ENCODE measurements at regions not wholly inside any gene's neighbourhood (a gene's known extent, or its start where the extent isn't known, plus 50 kb on each side); places are given as distances from the start of the nearest gene placed in this dataset.

DNA sequence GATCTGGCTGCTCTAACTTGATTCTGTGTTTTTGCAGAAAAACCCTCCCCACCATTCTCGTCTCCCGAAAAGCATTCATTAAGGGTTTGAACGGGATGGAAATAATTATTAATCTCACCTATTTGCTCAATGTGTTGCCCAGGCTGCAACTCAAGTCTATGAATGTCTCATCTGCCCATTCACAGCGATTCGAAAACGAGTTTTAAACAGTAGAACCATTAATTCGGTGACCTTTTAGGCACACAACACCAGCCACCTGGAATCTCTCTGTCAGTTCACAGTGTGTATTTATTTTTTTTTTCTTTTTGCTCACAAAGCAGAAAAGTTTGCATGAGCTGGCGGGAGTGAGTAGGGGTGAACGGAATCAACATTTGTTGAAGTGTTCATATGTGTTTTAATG lies 764.7 kb upstream of the TPTE start:
- no TSS peak for BruUV-seq (replicated peaks)
- under 1% methylated on average over 9 of the region's 9 CpGs for WGBS (ENCODE audit: insufficient coverage, low coverage, missing lambda C conversion rate)
- TF ChIP-seq ZNF354B (CRISPR knock-in tag; IDR thresholded peaks at IDR 0.05) (no peak), MTA1 (IDR thresholded peaks at IDR 0.05; ENCODE audit: borderline replicate concordance) (no peak), NCOA4 (IDR thresholded peaks at IDR 0.05; ENCODE audit: partially characterized antibody) (no peak), GATAD2B (IDR thresholded peaks at IDR 0.05; ENCODE audit: borderline replicate concordance) (no peak), ELF4 (CRISPR knock-in tag; IDR thresholded peaks at IDR 0.05) (no peak), PHF21A (IDR thresholded peaks at IDR 0.05; ENCODE audit: borderline replicate concordance, low read depth) (no peak)
- TF ChIP-seq, protein P1, sequence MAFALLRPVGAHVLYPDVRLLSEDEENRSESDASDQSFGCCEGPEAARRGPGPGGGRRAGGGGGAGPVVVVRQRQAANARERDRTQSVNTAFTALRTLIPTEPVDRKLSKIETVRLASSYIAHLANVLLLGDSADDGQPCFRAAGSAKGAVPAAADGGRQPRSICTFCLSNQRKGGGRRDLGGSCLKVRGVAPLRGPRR (CRISPR knock-in tag; IDR thresholded peaks at IDR 0.05) = no peak
- TF ChIP-seq, protein P2, sequence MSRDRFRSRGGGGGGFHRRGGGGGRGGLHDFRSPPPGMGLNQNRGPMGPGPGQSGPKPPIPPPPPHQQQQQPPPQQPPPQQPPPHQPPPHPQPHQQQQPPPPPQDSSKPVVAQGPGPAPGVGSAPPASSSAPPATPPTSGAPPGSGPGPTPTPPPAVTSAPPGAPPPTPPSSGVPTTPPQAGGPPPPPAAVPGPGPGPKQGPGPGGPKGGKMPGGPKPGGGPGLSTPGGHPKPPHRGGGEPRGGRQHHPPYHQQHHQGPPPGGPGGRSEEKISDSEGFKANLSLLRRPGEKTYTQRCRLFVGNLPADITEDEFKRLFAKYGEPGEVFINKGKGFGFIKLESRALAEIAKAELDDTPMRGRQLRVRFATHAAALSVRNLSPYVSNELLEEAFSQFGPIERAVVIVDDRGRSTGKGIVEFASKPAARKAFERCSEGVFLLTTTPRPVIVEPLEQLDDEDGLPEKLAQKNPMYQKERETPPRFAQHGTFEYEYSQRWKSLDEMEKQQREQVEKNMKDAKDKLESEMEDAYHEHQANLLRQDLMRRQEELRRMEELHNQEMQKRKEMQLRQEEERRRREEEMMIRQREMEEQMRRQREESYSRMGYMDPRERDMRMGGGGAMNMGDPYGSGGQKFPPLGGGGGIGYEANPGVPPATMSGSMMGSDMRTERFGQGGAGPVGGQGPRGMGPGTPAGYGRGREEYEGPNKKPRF (IDR thresholded peaks at IDR 0.05; ENCODE audit: low read depth, low read length) = no peak
- TF ChIP-seq, protein P3, sequence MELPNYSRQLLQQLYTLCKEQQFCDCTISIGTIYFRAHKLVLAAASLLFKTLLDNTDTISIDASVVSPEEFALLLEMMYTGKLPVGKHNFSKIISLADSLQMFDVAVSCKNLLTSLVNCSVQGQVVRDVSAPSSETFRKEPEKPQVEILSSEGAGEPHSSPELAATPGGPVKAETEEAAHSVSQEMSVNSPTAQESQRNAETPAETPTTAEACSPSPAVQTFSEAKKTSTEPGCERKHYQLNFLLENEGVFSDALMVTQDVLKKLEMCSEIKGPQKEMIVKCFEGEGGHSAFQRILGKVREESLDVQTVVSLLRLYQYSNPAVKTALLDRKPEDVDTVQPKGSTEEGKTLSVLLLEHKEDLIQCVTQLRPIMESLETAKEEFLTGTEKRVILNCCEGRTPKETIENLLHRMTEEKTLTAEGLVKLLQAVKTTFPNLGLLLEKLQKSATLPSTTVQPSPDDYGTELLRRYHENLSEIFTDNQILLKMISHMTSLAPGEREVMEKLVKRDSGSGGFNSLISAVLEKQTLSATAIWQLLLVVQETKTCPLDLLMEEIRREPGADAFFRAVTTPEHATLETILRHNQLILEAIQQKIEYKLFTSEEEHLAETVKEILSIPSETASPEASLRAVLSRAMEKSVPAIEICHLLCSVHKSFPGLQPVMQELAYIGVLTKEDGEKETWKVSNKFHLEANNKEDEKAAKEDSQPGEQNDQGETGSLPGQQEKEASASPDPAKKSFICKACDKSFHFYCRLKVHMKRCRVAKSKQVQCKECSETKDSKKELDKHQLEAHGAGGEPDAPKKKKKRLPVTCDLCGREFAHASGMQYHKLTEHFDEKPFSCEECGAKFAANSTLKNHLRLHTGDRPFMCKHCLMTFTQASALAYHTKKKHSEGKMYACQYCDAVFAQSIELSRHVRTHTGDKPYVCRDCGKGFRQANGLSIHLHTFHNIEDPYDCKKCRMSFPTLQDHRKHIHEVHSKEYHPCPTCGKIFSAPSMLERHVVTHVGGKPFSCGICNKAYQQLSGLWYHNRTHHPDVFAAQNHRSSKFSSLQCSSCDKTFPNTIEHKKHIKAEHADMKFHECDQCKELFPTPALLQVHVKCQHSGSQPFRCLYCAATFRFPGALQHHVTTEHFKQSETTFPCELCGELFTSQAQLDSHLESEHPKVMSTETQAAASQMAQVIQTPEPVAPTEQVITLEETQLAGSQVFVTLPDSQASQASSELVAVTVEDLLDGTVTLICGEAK (IDR thresholded peaks at IDR 0.05) = no peak
- TF ChIP-seq, protein P3 (CRISPR knock-in tag; IDR thresholded peaks at IDR 0.05) = no peak

More for the DNA sequence above, 764.7 kb upstream of the TPTE start:
- no peak overlapping the region for H3K4me2 ChIP-seq (ENCODE audit: insufficient read depth, low read length)
- H3K36me3 ChIP-seq (ENCODE audit: control insufficient read depth, insufficient read depth, low read length) = no peaks in the 10 kb centered on the region
- no peak for DNase-seq (ENCODE audit: extremely low read depth in 1 of 4, low spot score in 3 of 4)
- peaks cover 3 to 9% of the 10 kb centered on the region in 2 experiments; a peak in 2 of 5 replicates for H3K27me3 ChIP-seq (ENCODE audit: control insufficient read depth in 2 of 2, insufficient read depth in 2 of 2, low read length in 2 of 2)
- no peaks in the 10 kb centered on the region for H3K9me1 ChIP-seq (ENCODE audit: control insufficient read depth, insufficient read depth, low read length)
- H3K9ac ChIP-seq (ENCODE audit: insufficient read depth in 1 of 2, low read depth in 2 of 2, low read length in 2 of 2) = no peak overlapping the region
- H4K20me1 ChIP-seq (replicated peaks; ENCODE audit: control insufficient read depth, insufficient read depth, low read length) = no peaks in the 10 kb centered on the region
- H3K9me3 ChIP-seq (replicated peaks; ENCODE audit: control insufficient read depth, insufficient read depth, low read depth, low read length) = no peaks in the 10 kb centered on the region
- in situ Hi-C loops (cut with MboI) = no loop called here
- POLR2A ChIA-PET = no interaction called here
- no peaks in the 10 kb centered on the region for H3K79me2 ChIP-seq (ENCODE audit: control insufficient read depth, insufficient read depth, low read length)
- no peak overlapping the region for H2AFZ ChIP-seq (ENCODE audit: low read depth, low read length)
- H3K27ac ChIP-seq (ENCODE audit: extremely low read depth, low read depth, low read length) = no peak overlapping the region
- CTCF ChIA-PET (ENCODE audit: low intra/inter-chr PET ratio) = no interaction called here
- FAIRE-seq = no peak
- no peak for ATAC-seq
- intact Hi-C loops (cut with micrococcal nuclease) = no loop called here
- H3K4me1 ChIP-seq (replicated peaks in 1 of 2; ENCODE audit: control insufficient read depth in 2 of 2, insufficient read depth in 2 of 2, low read length in 2 of 2) = no peaks in the 10 kb centered on the region
- no peak overlapping the region for H3K4me3 ChIP-seq
